ENCODE measurements at regions not wholly inside any gene's neighbourhood (a gene's known extent, or its start where the extent isn't known, plus 50 kb on each side); places are given as distances from the start of the nearest gene placed in this dataset.

GRCh38 chr4:44019721-44020120 is 428.9 kb downstream of the KCTD8 start:
- no peak for TF ChIP-seq FOXP2 (optimal IDR thresholded peaks at IDR 0.05; ENCODE audit: borderline replicate concordance, extremely low read depth, extremely low read length, insufficient read depth)
- TF ChIP-seq TAF1 (IDR thresholded peaks at IDR 0.05; ENCODE audit: borderline replicate concordance, insufficient read depth, low read length): no peak
- no peak for TF ChIP-seq REST (IDR thresholded peaks at IDR 0.05; ENCODE audit: insufficient read depth in 1 of 2, low read depth in 2 of 2, low read length in 2 of 2)
- no peak for TF ChIP-seq POLR2AphosphoS5 (IDR thresholded peaks at IDR 0.05; ENCODE audit: low read depth, low read length)
- TF ChIP-seq SIN3A (IDR thresholded peaks at IDR 0.05; ENCODE audit: borderline replicate concordance, insufficient read depth, low read length): no peak

DNA sequence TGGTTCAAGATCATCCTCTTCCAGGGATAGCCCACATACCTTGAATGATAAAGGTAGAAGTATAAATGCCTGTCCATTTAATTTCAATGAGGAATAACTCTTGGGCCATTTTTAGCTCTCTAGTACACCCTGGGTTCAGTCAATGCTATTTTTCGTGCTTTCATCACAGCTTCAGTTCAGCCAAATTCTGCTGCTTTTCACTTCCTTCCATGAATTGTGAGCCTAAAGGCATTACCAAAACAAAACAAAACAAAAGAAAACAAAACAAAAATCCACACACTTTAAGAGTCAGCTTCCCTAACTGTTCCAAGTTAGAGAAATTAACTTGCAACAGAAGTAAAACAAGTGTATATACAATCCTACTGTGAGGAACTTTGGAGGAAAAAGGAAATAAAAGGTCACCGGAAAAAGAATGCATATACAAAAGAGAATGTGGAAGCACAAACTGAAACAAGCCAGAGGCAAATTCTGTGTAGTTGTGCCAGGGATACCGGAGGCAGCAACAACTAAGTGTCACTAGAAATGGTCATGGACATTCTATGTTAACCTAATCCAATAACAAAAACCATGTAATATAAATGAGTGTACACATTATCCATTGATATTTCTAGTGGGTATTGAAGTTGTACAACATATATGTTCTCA is 423.1 kb downstream of the KCTD8 start:
- no peak for TF ChIP-seq REST (IDR thresholded peaks at IDR 0.05; ENCODE audit: insufficient read depth in 1 of 2, low read depth in 2 of 2, low read length in 2 of 2)
- TF ChIP-seq POLR2AphosphoS5 (IDR thresholded peaks at IDR 0.05; ENCODE audit: low read depth, low read length): no peak
- no peak for TF ChIP-seq FOXP2 (optimal IDR thresholded peaks at IDR 0.05; ENCODE audit: borderline replicate concordance, extremely low read depth, extremely low read length, insufficient read depth)
- TF ChIP-seq SIN3A (IDR thresholded peaks at IDR 0.05; ENCODE audit: borderline replicate concordance, insufficient read depth, low read length): no peak
- TF ChIP-seq TAF1 (IDR thresholded peaks at IDR 0.05; ENCODE audit: borderline replicate concordance, insufficient read depth, low read length): no peak

- TF ChIP-seq FOXP2 (optimal IDR thresholded peaks at IDR 0.05; ENCODE audit: borderline replicate concordance, extremely low read depth, extremely low read length, insufficient read depth): no peak
- no peak for TF ChIP-seq REST (IDR thresholded peaks at IDR 0.05; ENCODE audit: insufficient read depth in 1 of 2, low read depth in 2 of 2, low read length in 2 of 2)
- TF ChIP-seq TAF1 (IDR thresholded peaks at IDR 0.05; ENCODE audit: borderline replicate concordance, insufficient read depth, low read length): no peak
- TF ChIP-seq POLR2AphosphoS5 (IDR thresholded peaks at IDR 0.05; ENCODE audit: low read depth, low read length): no peak
- TF ChIP-seq SIN3A (IDR thresholded peaks at IDR 0.05; ENCODE audit: borderline replicate concordance, insufficient read depth, low read length): no peak
Measured at GRCh38 chr4:44038811-44039210, 409.8 kb downstream of the KCTD8 start.

- no peak for TF ChIP-seq REST (IDR thresholded peaks at IDR 0.05; ENCODE audit: insufficient read depth in 1 of 2, low read depth in 2 of 2, low read length in 2 of 2)
- TF ChIP-seq SIN3A (IDR thresholded peaks at IDR 0.05; ENCODE audit: borderline replicate concordance, insufficient read depth, low read length): no peak
- TF ChIP-seq POLR2AphosphoS5 (IDR thresholded peaks at IDR 0.05; ENCODE audit: low read depth, low read length): no peak
- TF ChIP-seq FOXP2 (optimal IDR thresholded peaks at IDR 0.05; ENCODE audit: borderline replicate concordance, extremely low read depth, extremely low read length, insufficient read depth): no peak
- no peak for TF ChIP-seq TAF1 (IDR thresholded peaks at IDR 0.05; ENCODE audit: borderline replicate concordance, insufficient read depth, low read length)
Measured at GRCh38 chr4:44046491-44046890, 402.1 kb downstream of the KCTD8 start.
